ENCODE measurements at regions not wholly inside any gene's neighbourhood (a gene's known extent, or its start where the extent isn't known, plus 50 kb on each side); places are given as distances from the start of the nearest gene placed in this dataset.

DNA sequence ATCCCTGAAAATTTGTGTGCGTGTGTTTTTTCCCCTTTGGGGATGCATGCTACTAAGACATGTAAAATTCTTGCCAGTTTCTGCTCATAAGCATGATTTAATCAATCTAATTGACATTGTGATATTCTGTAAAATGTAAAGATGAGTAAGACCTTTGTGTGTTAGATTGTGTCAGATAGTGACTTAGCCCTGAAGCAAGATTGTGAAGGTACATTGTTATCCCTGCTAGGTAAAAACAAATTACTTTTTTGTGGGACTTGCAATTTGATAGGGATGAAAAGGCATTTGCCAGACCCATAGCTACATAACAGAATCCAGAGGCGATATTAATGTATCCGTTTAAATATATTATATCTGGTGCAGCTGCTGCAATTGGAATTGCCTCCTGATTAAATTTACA is 338.0 kb downstream of the RWDD3 start:
- TF ChIP-seq, protein P1, sequence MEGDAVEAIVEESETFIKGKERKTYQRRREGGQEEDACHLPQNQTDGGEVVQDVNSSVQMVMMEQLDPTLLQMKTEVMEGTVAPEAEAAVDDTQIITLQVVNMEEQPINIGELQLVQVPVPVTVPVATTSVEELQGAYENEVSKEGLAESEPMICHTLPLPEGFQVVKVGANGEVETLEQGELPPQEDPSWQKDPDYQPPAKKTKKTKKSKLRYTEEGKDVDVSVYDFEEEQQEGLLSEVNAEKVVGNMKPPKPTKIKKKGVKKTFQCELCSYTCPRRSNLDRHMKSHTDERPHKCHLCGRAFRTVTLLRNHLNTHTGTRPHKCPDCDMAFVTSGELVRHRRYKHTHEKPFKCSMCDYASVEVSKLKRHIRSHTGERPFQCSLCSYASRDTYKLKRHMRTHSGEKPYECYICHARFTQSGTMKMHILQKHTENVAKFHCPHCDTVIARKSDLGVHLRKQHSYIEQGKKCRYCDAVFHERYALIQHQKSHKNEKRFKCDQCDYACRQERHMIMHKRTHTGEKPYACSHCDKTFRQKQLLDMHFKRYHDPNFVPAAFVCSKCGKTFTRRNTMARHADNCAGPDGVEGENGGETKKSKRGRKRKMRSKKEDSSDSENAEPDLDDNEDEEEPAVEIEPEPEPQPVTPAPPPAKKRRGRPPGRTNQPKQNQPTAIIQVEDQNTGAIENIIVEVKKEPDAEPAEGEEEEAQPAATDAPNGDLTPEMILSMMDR (conservative IDR thresholded peaks at IDR 0.05; ENCODE audit: low read depth, low read length) = no peak
- no peak overlapping the region for H3K4me3 ChIP-seq (ENCODE audit: low read length)
- no peak for DNase-seq (ENCODE audit: low read depth)

DNA sequence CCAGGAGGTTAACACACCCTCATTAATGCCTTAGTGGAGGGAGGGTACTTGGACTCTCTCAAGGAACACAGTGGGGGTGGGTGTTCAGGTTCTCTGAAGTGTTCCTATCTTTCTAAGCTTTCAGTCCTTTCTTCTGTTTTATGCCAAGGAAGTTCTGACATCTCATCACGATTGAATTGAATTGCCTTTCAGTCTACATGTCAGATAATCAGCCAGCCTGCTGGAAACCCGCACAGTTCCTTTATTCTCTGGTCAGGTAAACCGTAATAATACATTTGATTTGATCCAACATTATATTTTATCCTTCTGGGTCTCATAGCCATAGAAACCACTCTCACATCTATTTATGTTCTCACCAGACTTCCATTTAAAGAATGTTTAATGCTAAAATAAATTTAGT is 339.0 kb downstream of the RWDD3 start:
- TF ChIP-seq, protein P1 (conservative IDR thresholded peaks at IDR 0.05; ENCODE audit: low read depth, low read length) = no peak
- H3K4me3 ChIP-seq (ENCODE audit: low read length) = no peak overlapping the region
- DNase-seq (ENCODE audit: low read depth) = no peak

DNA sequence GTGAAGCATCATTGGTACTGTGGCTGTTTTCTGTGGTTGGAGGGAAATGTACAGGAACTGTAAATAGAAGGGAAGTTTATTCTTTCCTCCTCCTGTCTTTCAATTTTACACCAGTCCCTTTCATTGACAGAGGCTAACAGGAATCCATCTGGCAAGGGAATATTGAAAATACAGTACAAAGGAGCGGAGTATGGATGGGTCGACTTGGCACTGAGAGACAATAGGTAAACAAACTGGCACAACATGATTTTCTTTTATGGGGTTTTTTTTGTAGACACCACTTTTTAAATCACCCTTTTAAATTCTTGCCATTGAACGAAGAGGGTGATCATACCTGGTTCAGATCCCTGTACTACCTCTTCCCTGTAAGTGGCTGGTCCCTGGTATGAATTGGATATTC is 341.3 kb downstream of the RWDD3 start:
- no peak for DNase-seq (ENCODE audit: low read depth)
- TF ChIP-seq, protein P1 (conservative IDR thresholded peaks at IDR 0.05; ENCODE audit: low read depth, low read length) = no peak

DNA sequence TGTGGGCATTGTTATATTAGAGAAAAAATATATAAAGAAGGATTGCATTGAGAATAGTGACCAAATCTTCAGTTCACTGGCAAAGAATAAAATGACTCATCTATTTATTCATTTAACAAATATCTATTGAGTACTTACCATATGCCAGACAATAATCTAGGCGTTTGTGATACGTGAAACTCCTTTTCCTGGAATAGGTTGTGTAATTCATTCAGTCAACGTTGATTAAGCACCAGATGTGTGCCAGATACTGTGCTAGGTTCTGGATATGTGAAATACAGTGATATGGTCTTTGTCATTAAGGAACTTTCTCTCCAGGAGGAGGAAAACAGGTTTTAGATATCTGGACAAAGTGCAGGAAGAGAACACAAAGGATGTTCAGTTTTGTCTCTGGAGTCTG is 344.5 kb downstream of the RWDD3 start:
- TF ChIP-seq, protein P1 (conservative IDR thresholded peaks at IDR 0.05; ENCODE audit: low read depth, low read length) = no peak
- DNase-seq (ENCODE audit: low read depth) = no peak
- H3K4me3 ChIP-seq (ENCODE audit: low read length) = no peak overlapping the region

More for the DNA sequence above, 341.3 kb downstream of the RWDD3 start:
- H3K4me3 ChIP-seq (ENCODE audit: low read length) = no peak overlapping the region

DNA sequence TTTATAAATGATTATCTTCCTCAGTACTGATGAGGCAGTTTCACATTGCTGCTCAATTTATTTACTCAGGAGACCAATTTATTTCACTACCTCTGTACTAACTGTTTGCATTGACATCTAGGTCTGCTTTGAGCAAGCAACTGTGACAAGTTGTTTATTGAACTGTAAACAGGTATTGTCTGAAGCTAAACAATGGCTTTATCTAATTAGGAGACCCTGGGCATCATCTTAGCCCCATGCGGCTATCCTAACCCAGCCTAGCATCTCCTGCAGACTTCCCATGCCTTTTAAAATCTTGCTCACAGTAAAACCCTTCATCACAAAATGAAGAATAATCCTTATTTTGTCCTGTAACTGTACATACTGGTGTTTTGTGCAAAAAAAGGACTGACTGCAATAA is 348.2 kb downstream of the RWDD3 start:
- TF ChIP-seq, protein P1 (conservative IDR thresholded peaks at IDR 0.05; ENCODE audit: low read depth, low read length) = no peak
- DNase-seq (ENCODE audit: low read depth) = no peak
- no peak overlapping the region for H3K4me3 ChIP-seq (ENCODE audit: low read length)

DNA sequence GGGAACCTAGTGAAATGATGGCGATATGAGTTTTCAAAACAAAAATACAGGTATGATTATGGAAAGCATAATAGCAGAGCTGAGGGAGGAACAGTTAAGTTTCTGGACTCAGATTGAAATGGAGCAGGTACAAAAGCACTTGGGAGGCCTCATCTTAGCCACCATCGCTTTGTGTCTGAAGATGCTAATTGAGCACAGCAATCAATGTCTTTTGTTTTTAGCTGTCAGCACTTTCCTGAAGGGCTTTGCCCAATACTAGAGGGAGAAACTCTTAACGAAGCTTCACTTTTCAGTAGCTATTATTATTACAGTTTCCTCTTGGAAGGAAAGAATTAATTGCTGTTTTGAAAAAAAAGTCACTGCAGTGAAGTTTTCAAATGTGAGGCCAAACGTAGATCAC is 348.7 kb downstream of the RWDD3 start:
- no peak overlapping the region for H3K4me3 ChIP-seq (ENCODE audit: low read length)
- DNase-seq (ENCODE audit: low read depth) = no peak
- TF ChIP-seq, protein P1 (conservative IDR thresholded peaks at IDR 0.05; ENCODE audit: low read depth, low read length) = no peak

DNA sequence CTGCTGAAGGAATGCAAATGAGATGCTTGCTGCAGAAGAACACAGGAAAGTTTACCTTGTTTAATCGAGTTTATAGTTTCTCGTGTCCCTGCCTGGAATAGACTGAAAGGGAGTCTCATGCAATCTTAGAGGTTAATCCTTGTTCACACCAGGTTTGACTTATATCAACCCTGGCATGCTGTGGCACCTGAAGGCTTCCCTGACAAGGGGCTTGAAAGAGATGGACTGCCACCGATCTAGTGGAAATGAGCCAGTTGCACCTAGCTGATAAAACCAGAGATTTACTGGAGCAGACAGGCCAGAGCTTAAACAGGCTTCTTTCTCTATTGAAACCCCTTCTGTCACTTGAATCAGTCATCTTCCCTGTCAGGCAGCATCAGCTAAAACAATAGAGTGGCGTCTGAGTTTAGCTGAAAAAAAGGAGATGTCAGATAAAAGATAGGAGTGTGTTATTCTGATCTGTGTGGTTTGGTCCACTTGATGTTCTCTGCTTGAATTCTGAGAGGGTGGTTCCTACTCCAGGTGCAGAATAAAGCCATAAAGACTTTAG is 349.7 kb downstream of the RWDD3 start:
- TF ChIP-seq, protein P1 (conservative IDR thresholded peaks at IDR 0.05; ENCODE audit: low read depth, low read length) = no peak
- H3K4me3 ChIP-seq (ENCODE audit: low read length) = no peak overlapping the region
- DNase-seq (ENCODE audit: low read depth) = no peak
